ENCODE measurements at regions not wholly inside any gene's neighbourhood (a gene's known extent, or its start where the extent isn't known, plus 50 kb on each side); places are given as distances from the start of the nearest gene placed in this dataset.
"Not testable (repeated sequence)": the region's sequence is repeated elsewhere in the genome, so short reads cannot be mapped to it uniquely, and the experiment has no call there.

GRCh38 chr11:67940440-67940839, 63.5 kb downstream of the UNC93B1 start:
- not testable (repeated sequence) for DNase-seq

DNA sequence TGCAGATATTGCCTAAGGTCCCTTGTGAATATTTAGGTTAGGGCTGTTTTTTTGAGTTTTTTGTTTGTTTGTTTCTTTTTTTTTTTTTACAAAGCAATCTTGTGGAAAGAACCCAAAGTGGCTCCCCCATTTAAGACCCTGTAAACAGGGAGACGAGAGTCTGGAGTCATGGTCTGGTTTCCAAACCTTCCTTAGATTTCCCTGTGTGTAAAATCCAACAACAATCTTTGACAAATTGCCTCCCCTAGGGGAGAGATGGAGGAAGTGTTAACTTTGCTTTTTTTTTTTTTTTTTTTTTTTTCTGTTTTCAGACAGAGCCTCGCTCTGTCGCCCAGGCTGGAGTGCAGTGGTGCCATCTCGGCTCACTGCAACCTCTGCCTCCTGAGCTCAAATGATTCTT, 64.9 kb downstream of the UNC93B1 start:
- DNase-seq: not testable (repeated sequence)

DNA sequence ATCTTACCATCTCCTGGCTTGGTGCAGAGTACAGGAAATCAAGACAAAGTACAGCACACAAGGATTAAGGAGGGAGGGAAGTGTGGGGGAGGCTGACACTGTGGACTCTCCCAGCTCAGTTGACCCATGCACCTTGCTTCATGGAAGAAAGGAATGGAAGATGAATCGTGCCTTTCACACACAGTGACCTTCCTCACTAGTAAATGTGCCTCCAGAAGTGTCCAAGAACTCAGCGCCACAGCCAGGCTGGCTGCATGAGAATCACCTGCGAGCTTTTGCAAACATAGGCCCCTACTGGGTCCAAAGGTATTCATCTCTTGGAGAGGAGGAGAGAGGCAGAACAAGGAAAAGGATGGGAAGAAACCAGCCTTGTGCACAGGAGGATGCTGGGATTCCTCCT, 65.5 kb downstream of the UNC93B1 start:
- DNase-seq: not testable (repeated sequence)

GRCh38 chr11:67923565-67923964, 80.3 kb downstream of the UNC93B1 start:
- not testable (repeated sequence) for DNase-seq

- not testable (repeated sequence) for DNase-seq
Measured at GRCh38 chr11:67920546-67920945, 83.4 kb downstream of the UNC93B1 start.

- DNase-seq: not testable (repeated sequence)
Measured at GRCh38 chr11:67912184-67912583, 91.7 kb downstream of the UNC93B1 start.

GRCh38 chr11:67911211-67911610, 92.7 kb downstream of the UNC93B1 start:
- DNase-seq: not testable (repeated sequence)

DNA sequence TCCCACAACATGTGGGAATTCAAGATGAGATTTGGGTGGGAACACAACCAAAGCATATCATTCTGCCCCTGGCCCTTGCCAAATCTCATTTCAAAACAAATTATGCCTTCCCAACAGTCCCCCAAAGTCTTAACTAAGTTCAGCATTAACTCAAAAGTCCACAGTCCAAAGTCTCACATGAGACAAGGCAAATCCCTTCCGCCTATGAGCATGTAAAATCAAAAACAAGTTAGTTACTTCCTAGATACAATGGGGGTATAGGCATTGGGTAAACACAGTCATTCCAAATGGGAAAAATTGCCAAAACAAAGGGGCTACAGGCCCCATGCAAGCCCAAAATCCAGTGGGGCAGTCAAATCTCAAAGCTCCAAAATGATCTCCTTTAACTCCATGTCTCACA, 93.1 kb downstream of the UNC93B1 start:
- not testable (repeated sequence) for DNase-seq

GRCh38 chr11:67906969-67907368, 96.9 kb downstream of the UNC93B1 start:
- not testable (repeated sequence) for DNase-seq

DNA sequence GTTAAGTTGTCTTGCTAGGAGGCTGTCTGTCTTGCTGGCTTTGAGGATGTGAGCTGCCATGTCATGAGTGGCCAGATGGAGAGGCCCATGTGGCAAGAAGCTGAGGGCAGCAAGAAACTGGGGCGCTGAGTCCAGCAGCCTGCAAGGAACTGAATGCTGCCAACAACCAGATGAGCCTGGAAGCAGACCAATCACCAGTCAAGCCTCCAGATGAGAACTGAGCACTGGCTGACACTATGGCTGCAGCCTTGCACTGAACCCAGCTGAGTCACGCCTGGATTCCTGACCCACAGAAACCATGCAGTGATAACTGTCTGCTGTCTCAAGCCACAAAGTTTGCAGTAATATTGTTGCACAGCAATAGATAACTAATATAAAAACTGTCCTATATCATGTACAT, 104.4 kb downstream of the UNC93B1 start:
- not testable (repeated sequence) for DNase-seq

GRCh38 chr11:67893487-67893886, 110.4 kb downstream of the UNC93B1 start:
- DNase-seq: not testable (repeated sequence)

GRCh38 chr11:67889646-67890045, 114.3 kb downstream of the UNC93B1 start:
- not testable (repeated sequence) for DNase-seq

DNA sequence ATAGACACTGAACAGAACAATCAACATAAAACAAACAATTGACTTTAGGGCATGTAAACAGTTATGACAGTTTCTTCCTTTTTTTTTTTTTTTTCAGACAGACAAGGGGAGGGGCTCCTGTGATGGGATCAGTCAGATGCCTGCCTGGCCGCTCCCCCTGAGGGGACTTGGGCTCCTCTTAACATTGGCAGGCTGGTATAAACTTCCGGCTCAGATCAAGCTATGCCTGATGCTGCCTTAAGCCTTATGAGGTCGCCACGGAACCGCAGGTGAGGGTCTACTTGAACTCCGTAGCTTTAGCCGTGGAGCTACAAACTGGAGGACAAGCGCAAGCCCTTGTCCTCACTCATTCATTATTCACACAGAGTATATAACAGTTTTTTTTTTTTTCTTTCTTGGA, 115.8 kb downstream of the UNC93B1 start:
- DNase-seq: not testable (repeated sequence)

GRCh38 chr11:67886672-67887071, 117.2 kb downstream of the UNC93B1 start:
- DNase-seq: not testable (repeated sequence)

DNA sequence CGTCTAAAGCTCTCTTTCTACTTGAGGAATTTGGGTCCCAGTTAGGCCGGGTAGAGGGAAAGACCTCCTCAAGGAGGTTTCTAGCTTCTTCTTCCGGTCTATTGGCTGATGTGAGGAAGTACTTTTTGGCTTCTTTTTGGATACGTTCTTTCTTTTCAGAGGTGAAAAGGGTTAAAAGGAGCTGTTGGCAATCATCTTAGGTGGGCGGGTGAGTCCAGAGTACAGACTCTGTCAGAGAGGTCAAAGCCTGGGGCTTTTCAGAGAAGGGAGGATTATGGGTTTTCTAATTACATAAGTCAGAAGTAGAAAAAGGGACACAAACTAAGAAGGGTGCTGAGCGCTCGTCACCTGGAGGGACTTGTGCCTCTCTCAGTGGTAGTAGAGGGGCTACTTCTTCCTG, 117.7 kb downstream of the UNC93B1 start:
- not testable (repeated sequence) for DNase-seq

DNA sequence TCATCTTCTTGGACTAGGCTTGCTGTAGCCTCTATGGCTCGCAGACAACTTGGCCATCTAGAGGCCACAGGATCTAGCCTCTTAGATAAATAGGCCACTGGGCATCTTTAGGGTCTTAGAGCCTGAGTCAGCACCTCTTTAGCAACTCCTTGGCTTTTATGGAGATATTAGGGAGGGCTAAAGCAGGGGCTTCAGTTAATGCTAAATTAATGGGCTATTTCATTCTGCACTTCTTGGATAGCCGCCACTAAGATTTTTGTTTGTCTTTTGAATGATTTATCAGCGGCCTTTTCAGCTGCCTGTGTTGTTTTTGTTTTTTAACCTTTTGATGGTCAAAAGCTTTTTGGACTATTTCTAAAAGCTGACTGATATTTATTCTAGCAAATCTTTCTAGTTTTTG, 118.3 kb downstream of the UNC93B1 start:
- not testable (repeated sequence) for DNase-seq

DNA sequence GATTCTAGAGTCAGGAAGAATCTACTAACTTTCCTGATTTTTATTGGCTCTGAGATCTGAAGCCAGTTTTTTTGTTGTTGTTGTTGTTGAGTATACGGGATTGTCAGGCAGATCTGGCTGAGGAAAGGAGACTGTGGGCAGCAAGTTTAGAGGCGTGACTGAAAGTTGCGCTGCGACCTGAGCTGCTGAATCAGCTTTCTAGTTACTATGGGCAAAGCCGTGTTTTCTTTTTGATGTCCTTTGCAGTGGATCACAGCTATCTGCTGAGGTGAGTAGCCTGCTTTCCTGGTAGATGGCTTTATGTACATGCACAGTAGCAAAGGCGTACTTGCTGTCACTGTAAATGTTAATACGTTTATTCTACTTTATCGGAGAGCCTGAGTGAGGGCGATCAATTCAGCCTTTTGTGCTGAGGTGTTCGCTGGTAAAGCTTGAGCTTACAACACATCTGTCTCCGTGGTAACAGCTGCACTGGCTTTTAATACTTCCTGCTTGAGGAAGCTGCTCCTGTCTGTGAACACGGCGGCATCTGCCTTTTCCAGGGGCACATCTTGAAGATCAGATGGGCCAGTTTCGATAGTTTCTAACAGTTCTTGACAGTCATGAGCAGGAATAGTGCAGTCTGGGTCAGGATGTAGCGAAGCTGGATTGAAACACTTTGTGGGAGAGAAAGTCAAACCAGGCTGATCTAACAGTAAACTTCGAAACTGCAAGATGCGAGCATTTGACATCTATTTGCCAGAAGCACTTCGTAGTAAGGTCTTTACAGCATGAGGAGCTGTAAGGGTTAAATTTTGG, 118.9 kb downstream of the UNC93B1 start:
- not testable (repeated sequence) for DNase-seq

DNA sequence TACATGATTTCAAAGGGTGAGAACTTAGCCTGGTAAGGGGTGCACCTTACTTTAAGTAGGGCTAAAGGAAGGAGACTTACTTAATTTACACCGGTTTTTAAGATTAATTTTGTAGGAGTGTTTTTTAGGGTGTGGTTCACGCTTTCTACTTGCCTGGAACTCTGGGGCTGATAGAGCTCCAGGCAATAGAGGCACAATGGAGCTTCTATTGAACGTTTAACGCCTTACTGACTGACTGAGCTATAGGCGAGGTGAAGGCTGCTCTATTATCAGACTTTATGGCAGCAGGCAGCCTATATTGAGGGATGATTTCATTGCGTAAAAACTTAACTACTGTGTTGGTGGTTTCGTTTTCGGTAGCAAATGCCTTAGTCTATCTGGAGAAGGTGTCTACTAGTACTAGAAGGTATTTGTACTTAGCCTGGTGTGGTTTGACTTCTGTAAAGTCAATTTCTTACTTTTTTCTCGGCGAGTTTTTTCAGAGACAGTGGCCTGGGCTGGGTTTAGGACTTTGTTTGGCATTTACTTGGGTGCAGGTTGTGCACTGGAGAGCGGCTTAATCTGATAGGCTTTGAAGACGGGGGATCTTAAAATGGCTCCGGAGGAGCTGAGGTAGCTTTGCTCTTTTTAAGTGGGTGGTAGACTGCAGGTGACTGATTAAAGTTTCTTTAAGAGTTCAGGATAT, 119.7 kb downstream of the UNC93B1 start:
- DNase-seq: not testable (repeated sequence)

DNA sequence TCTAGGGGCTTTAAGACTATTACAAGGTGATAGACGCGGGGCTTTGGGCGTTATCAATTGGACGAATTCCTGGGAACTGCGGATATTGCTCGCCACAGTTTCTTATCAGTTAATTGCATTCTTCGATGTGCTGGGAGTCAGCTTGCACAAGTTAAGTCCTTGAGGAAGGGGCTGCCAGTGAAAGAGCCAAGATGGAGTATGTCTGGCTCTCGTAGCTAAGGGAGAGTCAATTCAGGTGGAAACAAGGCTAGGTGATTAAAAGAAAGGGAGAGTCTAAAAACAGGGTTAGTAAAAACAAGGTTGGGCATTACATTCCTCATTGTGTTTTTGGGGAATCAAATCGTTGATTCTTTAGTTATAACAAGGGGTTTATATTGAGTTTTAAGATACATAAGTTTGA, 121.6 kb downstream of the UNC93B1 start:
- not testable (repeated sequence) for DNase-seq

- DNase-seq: not testable (repeated sequence)
Measured at GRCh38 chr11:67881836-67882235, 122.1 kb downstream of the UNC93B1 start.

GRCh38 chr11:67880594-67881196, 123.2 kb downstream of the UNC93B1 start:
- not testable (repeated sequence) for DNase-seq

DNA sequence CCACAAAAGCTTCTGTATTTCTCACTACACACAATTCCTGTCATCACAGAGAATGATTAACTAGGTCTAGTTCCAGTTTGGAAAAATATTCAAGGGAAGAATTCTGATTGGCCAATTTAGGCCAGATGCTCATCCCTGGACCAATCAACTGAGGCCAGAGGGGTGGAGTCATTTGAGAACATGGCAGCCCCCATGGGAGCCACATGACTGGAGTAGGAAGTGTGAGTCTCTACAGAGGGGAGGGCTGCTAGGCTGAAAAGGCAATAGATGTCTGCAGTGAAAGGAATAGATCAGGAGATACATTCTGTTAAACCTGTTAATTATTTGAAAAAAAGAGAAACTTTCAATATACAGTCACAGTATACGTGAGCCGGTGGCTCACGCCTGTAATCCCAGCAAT, 125.2 kb downstream of the UNC93B1 start:
- not testable (repeated sequence) for DNase-seq

GRCh38 chr11:67877316-67877715, 126.6 kb downstream of the UNC93B1 start:
- DNase-seq: not testable (repeated sequence)

DNA sequence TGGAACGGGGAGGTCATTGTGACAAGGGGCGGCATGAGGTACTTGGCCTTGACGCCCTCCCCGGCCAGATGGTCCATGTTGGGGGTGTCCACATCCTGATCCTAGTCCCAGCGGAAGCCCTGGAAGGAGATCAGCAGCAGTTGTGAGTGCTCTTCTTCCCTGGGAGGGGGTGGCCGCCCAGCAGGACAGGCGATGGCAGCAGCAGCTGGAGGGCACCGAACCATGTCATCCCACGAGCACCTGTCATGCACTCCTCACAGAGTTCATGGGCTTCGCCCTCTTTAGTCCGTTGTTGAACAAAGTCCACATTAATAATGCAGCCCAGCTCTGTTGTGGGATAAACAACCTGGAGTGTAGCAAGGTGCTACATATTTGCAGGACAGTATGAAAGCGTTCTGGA, 130.7 kb downstream of the UNC93B1 start:
- not testable (repeated sequence) for DNase-seq
